ENCODE measurements at regions not wholly inside any gene's neighbourhood (a gene's known extent, or its start where the extent isn't known, plus 50 kb on each side); places are given as distances from the start of the nearest gene placed in this dataset.
"Not testable (repeated sequence)": the region's sequence is repeated elsewhere in the genome, so short reads cannot be mapped to it uniquely, and the experiment has no call there.

DNA sequence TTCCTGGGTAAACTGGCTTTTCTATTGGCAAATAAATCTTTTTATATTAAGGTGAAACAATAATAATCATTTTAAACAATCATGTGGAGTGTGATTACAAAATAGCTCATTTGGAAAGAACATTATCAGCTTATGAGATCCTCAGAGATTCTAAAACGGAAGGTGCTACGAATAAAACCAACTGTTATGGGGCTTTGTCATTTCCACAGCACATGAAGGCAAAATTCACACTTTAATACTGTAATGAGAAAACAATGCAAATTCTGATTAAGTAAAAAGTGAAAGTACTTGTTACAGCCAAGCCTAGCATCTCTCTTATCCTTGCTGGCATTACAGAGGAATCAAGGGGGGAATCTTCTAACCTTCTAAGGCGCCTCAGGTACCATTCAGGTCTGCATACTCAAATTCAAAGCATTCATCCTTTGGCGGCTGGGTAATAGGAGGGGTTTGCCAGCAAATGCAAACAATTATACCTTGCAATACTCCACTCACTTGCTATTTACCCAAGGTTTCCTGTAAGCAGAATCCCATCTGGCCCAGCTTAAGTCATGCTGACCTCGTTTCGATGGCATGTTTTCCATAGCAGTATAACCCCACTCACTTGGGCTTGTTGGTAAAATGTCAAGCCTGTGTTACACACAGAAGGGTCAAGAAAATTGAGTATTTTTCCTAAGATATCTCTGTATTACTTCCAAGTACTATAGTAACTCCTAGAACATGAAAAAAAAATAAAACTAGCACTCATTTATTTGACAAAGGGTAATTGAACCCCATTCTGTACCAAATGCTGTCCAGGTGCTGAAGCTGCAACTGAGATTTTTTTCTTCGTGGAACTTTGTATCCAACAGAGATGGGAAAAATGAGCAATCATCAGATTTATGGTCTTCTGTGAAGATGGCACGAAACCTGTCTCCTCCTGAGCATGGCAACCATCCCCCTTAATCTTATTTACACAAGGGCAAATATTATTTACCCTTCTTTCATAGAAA lies 183.7 kb upstream of the LMCD1 start:
- no peak for DNase-seq

DNA sequence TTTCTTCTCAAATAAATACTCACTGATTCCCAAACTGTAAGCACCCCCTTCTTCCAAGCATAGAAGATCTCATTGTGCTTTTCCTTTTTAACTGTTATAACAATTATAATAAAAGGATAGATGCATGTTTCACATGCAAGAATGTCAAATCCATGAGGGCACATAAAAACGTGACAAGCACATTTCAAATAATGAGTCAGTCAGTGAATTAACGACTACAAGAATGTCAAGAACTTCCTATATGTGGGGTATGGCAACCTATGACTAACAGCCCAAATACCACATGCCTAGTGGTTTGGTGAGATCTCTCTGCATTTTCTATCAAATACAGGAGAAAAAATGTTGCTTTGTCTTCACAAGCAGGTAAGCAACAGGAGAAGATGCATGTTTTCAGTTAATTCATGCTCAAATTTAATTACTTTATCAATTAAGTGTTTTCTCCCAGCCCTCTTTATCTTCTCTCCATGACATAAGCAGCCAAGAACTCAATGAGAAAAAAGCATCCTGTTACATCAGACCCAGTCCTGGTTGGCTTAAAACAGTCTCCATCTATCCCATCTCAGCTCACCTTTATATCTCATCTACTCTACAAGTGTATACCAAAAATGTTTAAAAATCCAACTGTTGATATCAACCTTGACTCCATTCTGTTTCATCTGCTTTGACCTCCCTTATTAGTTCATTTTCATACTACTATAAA lies 181.5 kb upstream of the LMCD1 start:
- DNase-seq: no peak

DNA sequence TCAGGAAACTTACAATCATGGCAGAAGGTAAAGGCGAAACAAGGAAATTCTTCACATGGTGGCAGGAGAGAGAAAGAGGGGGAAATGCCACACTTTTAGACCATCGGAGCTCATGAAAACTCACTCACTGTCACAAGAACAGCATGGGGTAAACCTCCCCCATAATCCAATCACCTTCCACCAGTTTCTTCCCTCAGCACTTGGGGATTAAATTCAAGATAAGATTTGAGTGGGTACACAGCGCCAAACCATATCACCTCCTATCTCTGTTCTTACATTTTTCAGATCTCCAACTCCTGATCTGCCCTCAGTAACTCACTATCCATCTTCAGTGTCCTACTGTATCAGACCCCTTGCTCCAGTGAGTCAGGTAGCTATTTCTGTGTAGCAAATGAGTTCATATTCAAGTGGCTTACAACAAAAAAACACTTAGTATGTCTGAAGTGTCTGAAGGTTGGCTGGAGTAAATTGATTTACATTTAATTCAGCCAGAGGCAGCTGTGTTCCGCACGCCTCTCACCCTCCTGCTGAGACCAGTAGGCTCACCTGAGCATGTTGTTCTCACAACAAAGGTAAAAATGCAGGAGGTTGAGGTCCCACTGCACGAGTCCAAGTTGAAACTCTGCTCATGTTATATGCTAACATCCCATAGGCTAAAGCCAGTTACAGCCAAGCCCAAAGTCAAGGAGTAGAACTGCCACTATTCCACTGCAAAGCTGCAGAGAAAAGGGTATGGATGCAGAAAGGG lies 180.7 kb upstream of the LMCD1 start:
- no peak for DNase-seq

DNA sequence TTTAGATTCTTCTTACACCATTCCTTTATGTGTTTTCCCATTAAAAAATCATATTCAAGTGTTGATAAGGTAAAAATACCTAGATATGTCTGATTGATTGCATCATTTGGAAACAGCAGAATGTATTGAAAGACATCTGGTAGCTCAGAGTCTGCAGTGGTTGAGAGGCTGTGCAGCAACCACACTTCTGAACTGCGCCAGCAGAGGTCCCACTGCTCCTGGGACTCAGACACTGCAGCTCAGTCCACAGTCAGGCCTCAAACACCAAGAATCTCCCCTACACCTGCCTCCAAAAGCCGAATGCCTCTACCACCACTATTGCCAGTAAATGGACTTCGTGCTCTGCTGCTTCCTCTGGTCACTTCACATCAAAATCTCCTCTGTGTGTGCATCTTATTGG lies 176.9 kb upstream of the LMCD1 start:
- DNase-seq: peak; percentile 59

DNA sequence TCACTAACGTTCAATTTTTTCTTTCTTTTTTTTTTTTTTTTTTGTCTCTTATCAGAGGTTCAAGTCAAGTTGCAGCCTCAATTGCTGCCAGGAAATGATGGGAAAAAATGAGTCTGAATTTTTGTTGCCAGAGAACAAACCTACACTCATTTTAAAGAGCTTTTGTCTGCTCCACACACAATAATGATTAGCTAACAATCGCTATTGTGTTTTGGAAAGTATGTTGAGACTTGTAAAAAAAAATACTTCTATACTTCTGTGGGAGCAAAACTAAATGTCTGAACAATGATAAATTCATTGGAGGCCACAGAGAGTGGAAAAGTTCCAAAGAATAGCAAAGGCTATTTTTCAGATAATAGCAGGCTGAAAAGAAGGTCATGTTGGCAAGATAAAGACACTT lies 176.3 kb upstream of the LMCD1 start:
- no peak for DNase-seq

DNA sequence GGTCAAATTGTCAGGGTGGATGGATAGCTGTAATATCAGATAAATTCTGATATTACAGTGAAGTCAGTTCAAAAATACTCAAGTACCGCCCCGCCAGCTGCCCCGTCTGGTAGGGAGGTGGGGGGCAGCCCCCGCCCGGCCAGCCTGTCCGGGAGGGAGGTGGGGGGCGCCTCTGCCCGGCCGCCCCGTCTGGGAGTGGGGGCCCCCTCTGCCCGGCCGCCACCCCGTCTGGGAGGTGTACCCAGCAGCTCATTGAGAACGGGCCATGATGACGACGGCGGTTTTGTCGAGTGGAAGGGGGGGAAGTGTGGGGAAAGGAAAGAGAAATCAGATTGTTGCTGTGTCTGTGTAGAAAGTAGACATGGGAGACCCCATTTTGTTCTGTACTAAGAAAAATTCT lies 175.8 kb upstream of the LMCD1 start:
- not testable (repeated sequence) for DNase-seq

DNA sequence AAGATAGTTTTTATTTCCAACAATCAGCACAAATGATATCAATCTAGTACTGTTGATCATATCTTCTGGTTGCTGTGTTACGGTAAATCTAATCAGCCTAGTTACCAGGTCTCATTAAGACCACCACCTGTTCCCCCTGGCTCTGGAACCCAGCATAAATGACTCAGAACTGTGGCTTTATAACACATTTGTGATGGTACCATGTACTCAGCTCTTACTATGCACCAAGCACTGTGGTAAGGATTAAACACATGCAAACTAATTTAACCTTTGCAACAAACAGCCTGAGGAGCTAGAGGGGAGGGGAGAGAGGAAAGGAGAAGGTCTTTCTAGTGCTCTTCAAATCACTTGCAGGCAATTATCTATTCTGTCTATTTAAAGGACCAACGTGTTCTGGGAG lies 173.9 kb upstream of the LMCD1 start:
- no peak for DNase-seq

DNA sequence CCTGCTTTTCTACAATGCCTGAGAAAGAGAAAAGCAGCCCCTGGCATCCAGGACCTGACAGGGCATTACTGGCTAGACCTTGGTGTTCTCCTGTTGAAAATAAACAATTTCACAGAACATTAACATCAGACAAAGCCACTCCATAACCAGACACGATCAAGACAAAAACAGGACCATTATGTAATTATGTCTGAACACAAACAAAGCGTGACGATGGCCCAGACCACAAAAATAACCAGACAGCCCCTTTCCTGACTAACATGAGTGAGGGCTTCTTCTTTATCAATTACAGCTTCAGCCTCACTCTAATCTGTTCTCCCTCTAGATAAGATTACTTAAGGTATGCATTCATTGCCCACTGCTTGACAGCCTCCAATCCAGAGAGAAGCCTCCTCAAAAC lies 172.7 kb upstream of the LMCD1 start:
- DNase-seq: no peak

DNA sequence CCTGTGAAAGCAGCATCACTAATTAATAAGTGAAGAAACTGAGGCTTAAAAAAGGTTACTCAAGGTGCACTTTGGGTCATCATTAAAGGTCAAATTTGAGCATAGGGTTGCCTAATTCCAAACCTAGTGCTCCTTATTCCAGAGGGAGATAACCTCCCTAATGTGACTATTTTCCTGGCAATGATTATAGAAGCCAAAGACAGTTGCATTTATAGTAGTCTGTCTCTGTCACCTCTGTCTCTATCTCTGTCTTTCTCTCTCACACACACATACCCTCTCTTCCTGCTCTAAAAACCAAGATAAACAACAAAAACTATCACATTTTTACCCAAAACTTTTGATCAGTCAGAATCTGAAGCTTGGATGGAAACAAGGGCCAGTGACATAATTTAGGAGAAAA lies 172.0 kb upstream of the LMCD1 start:
- no peak for DNase-seq

DNA sequence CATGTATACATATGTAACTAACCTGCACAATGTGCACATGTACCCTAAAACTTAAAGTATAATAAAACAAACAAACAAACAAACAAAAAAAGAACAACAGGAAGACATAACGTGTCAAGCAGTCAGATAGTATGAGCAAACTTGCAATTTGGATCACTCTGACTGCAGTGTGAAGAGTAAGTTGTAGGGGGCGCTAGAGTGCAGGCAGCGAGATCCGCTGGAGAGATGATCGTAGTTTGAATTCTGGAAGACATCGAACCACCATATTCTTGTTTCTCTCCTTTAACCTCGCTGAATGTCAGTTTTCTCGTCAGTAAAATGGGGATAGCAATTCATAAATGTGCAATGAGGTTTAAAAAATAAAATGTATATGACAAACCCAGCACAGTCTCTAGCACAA lies 165.2 kb upstream of the LMCD1 start:
- no peak for DNase-seq

DNA sequence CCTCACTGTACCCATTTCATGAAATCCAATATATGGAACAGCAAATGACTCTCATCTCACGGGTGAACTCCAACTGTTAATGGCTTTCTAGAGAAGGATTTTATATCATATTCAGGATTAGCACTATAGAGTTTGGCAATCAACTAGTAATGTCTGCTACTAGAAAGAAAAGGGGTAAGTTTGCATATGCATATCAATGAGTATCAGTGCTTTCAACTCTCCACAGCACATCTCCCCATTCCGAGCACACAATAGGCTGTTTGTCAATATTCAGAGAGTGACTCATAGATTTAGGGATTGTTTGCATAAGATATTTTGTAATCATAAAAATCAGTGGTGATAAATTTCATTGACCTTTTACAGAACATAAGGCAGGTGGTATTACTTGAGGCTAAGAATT lies 163.2 kb upstream of the LMCD1 start:
- DNase-seq: no peak

DNA sequence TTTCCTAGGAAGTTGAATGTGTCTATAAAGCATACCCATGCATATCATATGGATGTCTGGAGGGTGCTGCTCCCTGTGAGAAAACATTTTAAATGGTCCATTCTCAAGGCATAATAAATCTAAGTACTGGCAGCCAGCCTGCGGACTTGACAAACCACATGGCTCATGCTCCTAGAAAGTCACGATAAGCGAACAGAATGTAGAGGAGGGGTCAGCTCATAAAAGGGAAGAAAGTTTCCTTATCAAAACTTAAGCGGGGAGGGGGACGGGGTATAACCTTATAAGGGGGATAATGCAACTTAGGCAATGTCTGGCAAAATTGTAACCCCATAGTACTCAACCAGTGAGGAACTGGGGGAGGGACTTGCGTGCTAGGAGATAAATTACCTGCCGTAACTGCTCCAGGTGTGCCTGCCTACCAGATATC lies 159.8 kb upstream of the LMCD1 start:
- DNase-seq: no peak

DNA sequence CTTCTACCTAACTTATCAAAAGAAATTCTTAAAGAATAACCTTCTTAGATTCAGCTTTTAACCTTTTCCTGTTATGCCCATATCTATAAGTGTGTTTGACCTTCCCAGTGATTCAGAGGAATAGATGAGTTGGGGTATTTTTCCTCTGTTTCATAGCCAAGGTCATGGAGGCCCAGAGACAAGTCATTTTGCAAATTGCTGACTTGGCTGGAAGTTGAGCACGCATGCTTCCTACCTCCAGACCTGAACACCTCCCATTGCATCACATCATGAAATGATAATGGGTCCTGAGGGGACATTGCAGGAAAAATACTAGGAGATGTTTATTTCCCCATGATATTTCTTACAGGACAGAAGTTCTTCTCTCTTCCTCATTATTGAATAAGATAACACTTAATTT lies 158.6 kb upstream of the LMCD1 start:
- no peak for DNase-seq

DNA sequence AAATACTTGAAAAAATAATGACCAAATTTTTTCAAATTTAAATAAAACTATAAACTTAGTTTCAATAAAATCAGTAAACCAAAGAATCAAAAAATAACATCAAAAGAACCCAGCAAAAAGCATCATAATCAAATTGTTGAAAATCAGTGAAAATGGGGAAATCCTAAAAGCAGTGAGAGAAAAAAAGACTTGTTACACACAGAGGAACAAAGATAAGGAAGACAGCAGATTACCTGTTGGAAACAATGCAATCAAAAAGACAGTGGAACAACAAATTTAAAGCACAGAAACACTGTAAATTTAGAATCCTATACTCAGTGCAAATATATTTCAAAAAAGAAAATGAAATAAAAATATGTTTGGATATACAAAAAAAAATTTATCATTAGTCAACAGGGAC lies 156.2 kb upstream of the LMCD1 start:
- DNase-seq: no peak

DNA sequence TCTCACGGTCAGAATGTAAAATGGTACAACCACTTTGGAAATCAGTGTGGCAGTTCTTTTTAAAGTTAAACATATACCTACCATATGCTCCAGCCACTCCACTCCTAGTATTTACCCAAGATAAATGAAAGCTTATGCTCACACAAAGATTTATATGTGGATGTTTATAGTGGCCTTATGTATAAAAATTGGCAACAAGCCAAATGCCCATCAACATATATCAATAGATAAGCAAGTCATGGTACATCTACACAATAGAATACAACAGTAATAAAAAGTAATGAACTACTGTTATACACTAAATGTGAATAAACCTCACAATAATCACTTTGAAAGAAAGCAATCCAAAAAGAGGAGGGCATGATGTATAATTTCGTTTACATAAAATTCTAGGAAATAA lies 153.5 kb upstream of the LMCD1 start:
- no peak for DNase-seq

DNA sequence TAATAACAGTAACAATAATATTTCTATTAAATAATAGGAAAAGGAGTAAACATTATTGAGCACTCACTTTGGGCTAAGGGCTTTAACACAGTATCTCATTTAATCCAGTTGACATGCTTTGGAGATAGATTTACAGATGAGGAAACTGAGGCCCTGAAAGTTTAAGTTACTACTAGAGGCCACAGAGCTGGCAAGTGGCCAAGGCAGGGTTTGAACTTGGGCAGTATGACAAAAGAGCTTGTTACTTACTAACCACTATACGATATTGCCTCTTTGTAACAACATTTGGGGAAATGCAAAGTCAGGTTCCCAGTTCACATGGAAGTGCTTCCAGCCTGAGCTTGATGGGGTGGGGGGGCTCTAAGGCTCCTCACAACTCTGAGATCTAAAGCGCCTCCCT lies 149.1 kb upstream of the LMCD1 start:
- no peak for DNase-seq

DNA sequence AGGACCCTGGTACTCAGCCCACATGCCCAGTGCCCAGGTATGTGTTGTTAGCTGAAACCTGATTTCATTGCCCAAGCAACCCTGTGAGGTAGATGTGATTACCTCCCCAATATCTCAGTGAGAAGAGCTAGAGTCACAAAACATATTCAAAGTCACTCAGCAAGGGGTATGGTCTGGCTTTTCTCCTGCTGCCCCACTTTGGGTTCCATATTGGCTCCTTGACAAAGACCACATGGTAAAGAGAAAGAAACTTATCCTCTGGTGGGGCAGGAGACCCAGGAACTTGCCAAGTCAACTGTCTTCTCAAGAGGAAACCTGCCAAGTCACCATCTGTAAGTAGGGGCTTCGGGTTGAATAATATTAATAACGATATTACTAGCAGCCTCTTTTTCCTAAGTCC lies 148.3 kb upstream of the LMCD1 start:
- DNase-seq: no peak

DNA sequence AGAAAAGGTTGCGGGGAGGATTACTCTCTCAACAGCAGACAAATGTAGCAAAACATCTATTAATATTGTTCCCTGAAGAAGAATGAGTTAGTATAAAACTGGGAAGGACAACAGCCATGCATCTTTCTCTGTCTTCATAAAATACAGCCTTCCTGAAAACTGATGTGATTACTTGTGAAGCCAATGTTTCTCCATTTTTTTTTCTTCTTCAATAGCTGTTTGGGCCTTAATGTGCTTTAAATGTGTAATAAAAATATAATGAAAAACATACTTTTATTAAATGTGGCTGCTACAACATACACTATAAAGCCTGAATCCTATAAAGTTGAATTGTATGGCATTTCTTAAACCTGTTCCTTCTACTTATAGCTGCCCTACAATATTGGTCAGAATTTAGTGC lies 146.3 kb upstream of the LMCD1 start:
- no peak for DNase-seq

DNA sequence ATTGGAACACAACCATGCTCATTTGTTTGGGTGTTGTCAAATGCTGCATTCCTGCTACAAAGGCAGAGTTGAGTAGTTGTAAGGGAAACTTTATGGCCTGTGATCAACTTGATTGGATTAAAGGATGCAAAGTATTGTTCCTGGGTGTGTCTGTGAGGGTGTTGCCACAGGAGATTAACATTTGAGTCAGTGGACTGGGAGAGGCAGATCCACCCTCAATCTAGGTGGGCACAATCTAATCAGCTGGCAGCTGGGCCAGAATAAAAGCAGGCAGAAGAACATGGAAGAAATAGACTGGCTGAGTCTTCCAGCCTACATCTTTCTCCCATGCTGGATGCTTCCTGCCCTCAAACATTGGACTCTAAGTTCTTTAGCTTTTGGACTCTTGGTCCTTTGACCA lies 145.6 kb upstream of the LMCD1 start:
- DNase-seq: not testable (repeated sequence)

DNA sequence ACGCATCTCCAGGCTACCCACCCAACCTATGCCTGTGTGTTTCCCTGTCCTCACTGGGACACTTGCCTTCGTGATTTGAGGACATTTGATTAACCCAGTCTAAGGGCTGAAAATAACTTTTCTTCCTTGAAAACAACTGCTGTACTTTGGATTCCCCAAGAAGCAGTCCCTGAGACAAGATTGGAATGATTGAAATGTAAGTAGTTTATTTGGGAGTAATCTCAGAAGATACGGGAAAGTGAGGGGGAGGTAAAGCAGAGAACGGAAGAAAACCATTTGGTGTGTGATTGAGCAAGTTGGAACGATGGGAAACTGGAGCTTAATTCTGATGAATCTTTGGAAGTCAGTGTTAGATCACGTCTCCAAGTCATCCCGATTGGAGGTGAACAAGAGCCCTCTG lies 143.8 kb upstream of the LMCD1 start:
- no peak for DNase-seq

DNA sequence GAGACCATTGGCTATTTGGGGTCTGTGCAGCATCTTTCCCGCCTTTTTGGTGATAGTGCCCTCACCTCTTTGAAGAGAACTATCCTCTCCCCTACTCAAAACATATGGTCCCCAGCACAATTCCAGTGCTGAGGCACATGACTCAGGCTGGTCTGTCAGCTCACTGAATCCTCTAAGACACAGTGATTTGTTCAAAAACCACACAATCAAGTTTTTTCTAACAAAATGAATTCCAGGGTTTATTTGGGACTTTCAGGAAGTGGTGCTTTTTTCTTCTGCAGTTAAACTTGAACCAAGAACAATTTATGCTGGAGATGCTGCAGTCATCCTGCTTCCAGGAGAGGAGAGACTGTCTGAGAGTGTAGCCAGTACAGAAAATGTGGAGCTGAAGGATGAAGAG lies 142.5 kb upstream of the LMCD1 start:
- no peak for DNase-seq

DNA sequence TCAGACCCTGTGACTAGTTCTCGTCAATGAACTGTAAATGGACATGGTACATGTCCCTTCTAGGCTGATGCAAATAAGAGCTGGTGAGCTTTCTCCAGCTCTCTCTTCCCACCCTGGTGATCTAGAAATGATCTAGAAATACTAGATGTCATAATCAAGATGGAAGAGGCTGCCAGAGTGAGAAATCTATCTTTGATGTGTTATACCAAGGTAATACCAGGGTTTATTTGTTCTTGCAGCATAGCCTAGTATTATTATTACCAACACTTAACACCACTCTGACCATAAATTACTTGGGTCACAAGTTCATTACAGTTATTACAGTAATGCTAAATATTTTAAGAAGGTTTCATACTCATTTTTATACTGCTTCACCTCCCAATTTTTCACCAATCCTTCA lies 138.4 kb upstream of the LMCD1 start:
- no peak for DNase-seq

DNA sequence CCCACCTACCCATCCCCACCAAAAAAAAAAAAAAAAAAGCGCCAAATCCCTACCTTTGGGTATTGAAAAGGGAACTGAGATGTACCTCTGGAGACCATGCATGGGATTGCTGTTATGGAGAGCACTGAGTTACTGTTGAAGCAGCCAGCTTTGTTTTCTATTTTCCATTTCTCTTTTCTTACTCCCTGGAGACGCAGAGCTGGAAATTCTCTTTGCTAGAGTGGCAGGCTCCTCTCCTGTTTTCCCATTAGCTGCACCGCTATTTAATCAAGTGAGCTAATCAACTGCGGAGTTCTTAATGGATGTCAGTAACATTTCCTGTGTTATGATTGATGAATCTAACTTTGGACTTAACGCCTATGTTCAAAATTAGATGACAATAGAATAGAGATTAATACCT lies 136.1 kb upstream of the LMCD1 start:
- DNase-seq: no peak

All from activated CD4-positive, alpha-beta T cell treated with anti-CD3 and anti-CD28 coated beads, Interleukin-2, amount 50 U/mL, for 1 hour (primary cell).